Effector memory CD4-positive, alpha-beta T cell (primary cell): ENCODE measurements at regions not wholly inside any gene's neighbourhood (a gene's known extent, or its start where the extent isn't known, plus 50 kb on each side); places are given as distances from the start of the nearest gene placed in this dataset.

Experiments used
- DNase-seq, 3 donors: peaks; one replicate each; pipeline ENCODE4 v3.0.0-alpha.2; 2020
- H3K27ac ChIP-seq: 2 replicates; pipeline ENCODE4 v1.7.0; 2013; ENCODE audit warnings: mild to moderate bottlenecking, low read length, moderate library complexity; ENCODE audit not compliant: insufficient read depth, poor library complexity, severe bottlenecking
- H3K27me3 ChIP-seq: replicated peaks from 2 replicates; pipeline ENCODE4 v1.7.0; 2013; ENCODE audit warnings: mild to moderate bottlenecking, low read length; ENCODE audit not compliant: insufficient read depth, control insufficient read depth, poor library complexity, severe bottlenecking
- H3K36me3 ChIP-seq: 2 replicates; pipeline ENCODE4 v1.7.0; 2013; ENCODE audit warnings: mild to moderate bottlenecking, low read length, moderate library complexity; ENCODE audit not compliant: control insufficient read depth, insufficient read depth
- H3K4me1 ChIP-seq: 2 replicates; pipeline ENCODE4 v1.7.0; 2013; ENCODE audit warnings: low read length, mild to moderate bottlenecking; ENCODE audit not compliant: control insufficient read depth, insufficient read depth, poor library complexity, severe bottlenecking
- H3K4me3 ChIP-seq: 2 replicates; pipeline ENCODE4 v1.7.0; 2013; ENCODE audit warnings: low read length, low read depth, mild to moderate bottlenecking; ENCODE audit not compliant: insufficient read depth, poor library complexity, severe bottlenecking
- H3K9me3 ChIP-seq: 2 replicates; pipeline ENCODE4 v1.7.0; 2013; ENCODE audit warnings: mild to moderate bottlenecking, low read length, moderate library complexity; ENCODE audit not compliant: control insufficient read depth

- Histone ChIP-seq H3K9me3 (no peaks in the 10 kb centered on the region), H3K4me1 (no peaks in the 10 kb centered on the region), H3K4me3 (no peak overlapping the region), H3K27me3 (no peaks in the 10 kb centered on the region), H3K36me3 (no peaks in the 10 kb centered on the region), H3K27ac (no peak overlapping the region)
- no peak for DNase-seq
Observed at GRCh38 chrX:9379697-9380551, 84.9 kb upstream of the TBL1X start.

GRCh38 chrX:9383655-9384054 lies 81.2 kb upstream of the TBL1X start:
- Histone ChIP-seq H3K9me3 (no peaks in the 10 kb centered on the region), H3K4me1 (no peaks in the 10 kb centered on the region), H3K27ac (no peak overlapping the region), H3K4me3 (no peak overlapping the region), H3K36me3 (no peaks in the 10 kb centered on the region), H3K27me3 (no peaks in the 10 kb centered on the region)
- no peak for DNase-seq

GRCh38 chrX:9388450-9388849 lies 76.4 kb upstream of the TBL1X start:
- no peaks in the 10 kb centered on the region for H3K4me1 ChIP-seq
- no peaks in the 10 kb centered on the region for H3K9me3 ChIP-seq
- H3K36me3 ChIP-seq = no peaks in the 10 kb centered on the region
- H3K4me3 ChIP-seq = no peak overlapping the region
- no peak for DNase-seq
- no peak overlapping the region for H3K27ac ChIP-seq
- H3K27me3 ChIP-seq = no peaks in the 10 kb centered on the region

- Histone ChIP-seq H3K4me1 (no peaks in the 10 kb centered on the region), H3K27me3 (no peaks in the 10 kb centered on the region), H3K9me3 (no peaks in the 10 kb centered on the region), H3K4me3 (no peak overlapping the region), H3K27ac (no peak overlapping the region), H3K36me3 (no peaks in the 10 kb centered on the region)
- DNase-seq = no peak
Observed at GRCh38 chrX:9390121-9390520, 74.7 kb upstream of the TBL1X start.

- no peak overlapping the region for H3K4me3 ChIP-seq
- H3K27me3 ChIP-seq = no peaks in the 10 kb centered on the region
- no peaks in the 10 kb centered on the region for H3K9me3 ChIP-seq
- DNase-seq = no peak
- H3K27ac ChIP-seq = no peak overlapping the region
- H3K36me3 ChIP-seq = no peaks in the 10 kb centered on the region
- H3K4me1 ChIP-seq = no peaks in the 10 kb centered on the region
Observed at GRCh38 chrX:9390693-9391368, 74.0 kb upstream of the TBL1X start.

- H3K27me3 ChIP-seq = no peaks in the 10 kb centered on the region
- H3K36me3 ChIP-seq = no peaks in the 10 kb centered on the region
- H3K9me3 ChIP-seq = no peaks in the 10 kb centered on the region
- no peak overlapping the region for H3K4me3 ChIP-seq
- no peak overlapping the region for H3K27ac ChIP-seq
- H3K4me1 ChIP-seq = no peaks in the 10 kb centered on the region
- DNase-seq = no peak
Observed at GRCh38 chrX:9392445-9392844, 72.4 kb upstream of the TBL1X start.

- H3K36me3 ChIP-seq = no peaks in the 10 kb centered on the region
- no peak for DNase-seq
- no peak overlapping the region for H3K4me3 ChIP-seq
- no peaks in the 10 kb centered on the region for H3K27me3 ChIP-seq
- H3K9me3 ChIP-seq = no peaks in the 10 kb centered on the region
- no peak overlapping the region for H3K27ac ChIP-seq
- H3K4me1 ChIP-seq = no peaks in the 10 kb centered on the region
Observed at GRCh38 chrX:9393571-9393970, 71.3 kb upstream of the TBL1X start.

GRCh38 chrX:9394212-9394611 lies 70.6 kb upstream of the TBL1X start:
- H3K4me3 ChIP-seq = no peak overlapping the region
- no peak overlapping the region for H3K27ac ChIP-seq
- no peaks in the 10 kb centered on the region for H3K4me1 ChIP-seq
- DNase-seq = no peak
- H3K9me3 ChIP-seq = no peaks in the 10 kb centered on the region
- no peaks in the 10 kb centered on the region for H3K36me3 ChIP-seq
- H3K27me3 ChIP-seq = no peaks in the 10 kb centered on the region

GRCh38 chrX:9396930-9397329 lies 67.9 kb upstream of the TBL1X start:
- Histone ChIP-seq H3K27me3 (no peaks in the 10 kb centered on the region), H3K4me3 (no peak overlapping the region), H3K27ac (no peak overlapping the region), H3K9me3 (no peaks in the 10 kb centered on the region), H3K36me3 (no peaks in the 10 kb centered on the region), H3K4me1 (no peaks in the 10 kb centered on the region)
- no peak for DNase-seq

- H3K9me3 ChIP-seq = no peaks in the 10 kb centered on the region
- no peaks in the 10 kb centered on the region for H3K27me3 ChIP-seq
- H3K4me1 ChIP-seq = no peaks in the 10 kb centered on the region
- DNase-seq = no peak
- no peaks in the 10 kb centered on the region for H3K36me3 ChIP-seq
- no peak overlapping the region for H3K27ac ChIP-seq
- no peak overlapping the region for H3K4me3 ChIP-seq
Observed at GRCh38 chrX:9401051-9401450, 63.8 kb upstream of the TBL1X start.
